ENCODE measurements at regions not wholly inside any gene's neighbourhood (a gene's known extent, or its start where the extent isn't known, plus 50 kb on each side); places are given as distances from the start of the nearest gene placed in this dataset.
"Not testable (repeated sequence)": the region's sequence is repeated elsewhere in the genome, so short reads cannot be mapped to it uniquely, and the experiment has no call there.

DNA sequence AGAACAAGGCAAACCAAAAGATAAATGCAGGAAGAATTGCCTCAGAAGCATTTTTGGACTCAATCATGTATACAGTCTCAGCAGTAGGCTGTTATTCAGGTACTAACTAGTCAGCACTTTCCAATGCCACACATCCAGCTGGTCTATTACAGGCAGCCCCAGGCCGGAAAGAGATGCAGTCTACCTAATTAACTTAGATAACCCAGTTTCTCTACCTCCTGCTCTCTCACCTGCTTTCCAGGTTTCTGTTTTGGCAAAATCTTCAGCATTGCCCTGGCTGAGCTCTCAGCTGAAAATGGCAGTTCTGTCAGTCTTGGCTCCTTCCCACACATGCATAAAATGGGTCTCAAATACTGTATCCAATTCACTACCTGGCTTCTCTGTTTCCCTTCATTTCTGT, 101.3 kb upstream of the UFL1 start:
- peaks cover 0 to 8% (median 4%) of the 10 kb centered on the region in 7 donors for H3K9me3 Mint-ChIP-seq
- no peak overlapping the region for H3K27ac Mint-ChIP-seq
- Histone ChIP-seq H3K27me3 (ENCODE audit: control insufficient read depth, insufficient read depth, low read length) (peaks cover 1% of the 10 kb centered on the region), H3K27ac (ENCODE audit: insufficient read depth, low read length, poor library complexity, severe bottlenecking) (no peak overlapping the region), H3K4me1 (ENCODE audit: control insufficient read depth, insufficient read depth, low read length, poor library complexity, severe bottlenecking) (no peaks in the 10 kb centered on the region), H3K9me3 (ENCODE audit: control insufficient read depth in 2 of 2, low read length in 2 of 2) (peaks cover 3 to 4% of the 10 kb centered on the region in 2 experiments), H3K36me3 (ENCODE audit: control insufficient read depth, insufficient read depth, low read length) (no peaks in the 10 kb centered on the region), H3K4me3 (ENCODE audit: low read depth, low read length) (no peak overlapping the region)
- H3K36me3 Mint-ChIP-seq = no peaks in the 10 kb centered on the region
- DNase-seq (no peak), ATAC-seq (ENCODE audit: low read depth in 2 of 2) (no peak)
- no peak overlapping the region for H3K4me3 Mint-ChIP-seq
- no peaks in the 10 kb centered on the region for H3K27me3 Mint-ChIP-seq
- no peaks in the 10 kb centered on the region for H3K4me1 Mint-ChIP-seq

DNA sequence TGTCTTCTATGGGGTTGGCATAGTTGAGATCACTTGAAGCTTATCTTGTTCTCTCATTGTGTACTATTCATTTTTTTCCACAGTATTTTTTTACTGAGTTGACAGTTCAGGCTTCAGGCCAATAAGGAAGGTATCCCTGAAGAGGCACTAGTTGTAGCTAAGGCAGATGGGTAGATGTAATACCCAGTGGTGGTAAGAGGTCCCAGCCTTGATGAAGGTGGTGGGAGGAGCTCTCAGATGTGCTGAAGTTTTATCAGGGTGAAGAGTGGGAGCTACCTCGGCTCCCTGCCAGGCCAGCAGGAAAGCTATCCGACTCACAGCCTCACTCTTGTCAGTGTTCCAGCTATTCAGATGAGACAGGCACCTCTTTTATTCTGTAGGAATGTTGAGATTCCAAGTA, 87.7 kb upstream of the UFL1 start:
- DNase-seq (no peak), ATAC-seq (ENCODE audit: low read depth in 2 of 2) (no peak)
- no peak overlapping the region for H3K27ac Mint-ChIP-seq
- Histone ChIP-seq H3K4me1 (ENCODE audit: control insufficient read depth, insufficient read depth, low read length, poor library complexity, severe bottlenecking) (no peaks in the 10 kb centered on the region), H3K27ac (ENCODE audit: insufficient read depth, low read length, poor library complexity, severe bottlenecking) (no peak overlapping the region), H3K9me3 (ENCODE audit: control insufficient read depth in 2 of 2, low read length in 2 of 2) (no peaks in the 10 kb centered on the region), H3K27me3 (ENCODE audit: control insufficient read depth, insufficient read depth, low read length) (no peaks in the 10 kb centered on the region), H3K4me3 (ENCODE audit: low read depth, low read length) (no peak overlapping the region), H3K36me3 (ENCODE audit: control insufficient read depth, insufficient read depth, low read length) (no peaks in the 10 kb centered on the region)
- H3K4me3 Mint-ChIP-seq = peak overlapping the region in 1 of 4 donors; percentile 5
- H3K9me3 Mint-ChIP-seq = peaks cover 0 to 42% (median 8%) of the 10 kb centered on the region in 7 donors
- H3K4me1 Mint-ChIP-seq = no peaks in the 10 kb centered on the region
- no peaks in the 10 kb centered on the region for H3K27me3 Mint-ChIP-seq
- no peaks in the 10 kb centered on the region for H3K36me3 Mint-ChIP-seq

DNA sequence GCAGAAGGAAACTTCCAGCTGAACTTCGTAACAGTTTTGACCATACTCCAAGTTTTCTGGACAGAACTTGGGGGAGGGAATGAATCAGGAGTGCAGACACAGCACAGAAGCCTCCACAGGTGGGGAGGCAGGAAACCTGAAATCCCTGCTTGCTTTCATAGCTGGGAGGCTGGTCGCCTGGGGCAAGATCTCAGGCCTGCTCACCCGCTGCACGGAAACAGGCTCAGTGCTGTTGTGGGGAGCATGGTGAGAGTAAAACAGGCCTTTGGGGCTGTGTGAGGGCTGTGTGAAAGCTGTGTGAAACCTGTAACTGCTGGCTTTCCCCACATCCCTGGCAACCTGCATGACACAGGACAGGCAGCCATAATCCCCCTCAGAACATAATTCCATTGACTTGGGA, 85.2 kb upstream of the UFL1 start:
- H3K9me3 ChIP-seq (ENCODE audit: control insufficient read depth in 2 of 2, low read length in 2 of 2) = no peaks in the 10 kb centered on the region
- H3K27me3 Mint-ChIP-seq = no peaks in the 10 kb centered on the region
- H3K4me3 ChIP-seq (ENCODE audit: low read depth, low read length) = no peak overlapping the region
- DNase-seq = no peak
- no peak overlapping the region for H3K27ac Mint-ChIP-seq
- no peak overlapping the region for H3K27ac ChIP-seq (ENCODE audit: insufficient read depth, low read length, poor library complexity, severe bottlenecking)
- no peaks in the 10 kb centered on the region for H3K4me1 ChIP-seq (ENCODE audit: control insufficient read depth, insufficient read depth, low read length, poor library complexity, severe bottlenecking)
- ATAC-seq (ENCODE audit: low read depth in 2 of 2) = no peak
- no peaks in the 10 kb centered on the region for H3K36me3 Mint-ChIP-seq
- peaks cover 0 to 22% (median 12%) of the 10 kb centered on the region in 7 donors for H3K9me3 Mint-ChIP-seq
- no peaks in the 10 kb centered on the region for H3K4me1 Mint-ChIP-seq
- H3K4me3 Mint-ChIP-seq = no peak overlapping the region
- H3K36me3 ChIP-seq (ENCODE audit: control insufficient read depth, insufficient read depth, low read length) = no peaks in the 10 kb centered on the region
- no peaks in the 10 kb centered on the region for H3K27me3 ChIP-seq (ENCODE audit: control insufficient read depth, insufficient read depth, low read length)

DNA sequence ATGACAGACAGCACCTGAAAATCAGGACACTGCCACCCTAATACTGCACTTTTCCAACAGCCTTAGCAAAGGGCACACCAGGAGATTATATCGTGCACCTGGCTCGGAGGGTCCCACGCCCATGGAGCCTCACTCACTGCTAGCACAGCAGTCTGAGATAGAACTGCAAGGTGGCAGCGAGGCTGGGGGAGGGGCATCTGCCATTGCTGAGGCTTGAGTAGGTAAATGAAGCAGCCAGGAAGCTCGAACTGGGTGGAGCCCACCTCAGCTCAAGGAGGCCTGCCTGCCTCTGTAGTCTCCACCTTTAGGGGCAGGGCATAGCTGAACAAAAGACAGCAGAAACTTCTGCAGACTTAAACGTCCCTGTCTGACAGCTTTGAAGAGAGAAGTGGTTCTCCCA, 84.4 kb upstream of the UFL1 start:
- not testable (repeated sequence) for ATAC-seq (ENCODE audit: low read depth in 2 of 2)
- peaks cover 0 to 26% (median 12%) of the 10 kb centered on the region in 7 donors for H3K9me3 Mint-ChIP-seq

DNA sequence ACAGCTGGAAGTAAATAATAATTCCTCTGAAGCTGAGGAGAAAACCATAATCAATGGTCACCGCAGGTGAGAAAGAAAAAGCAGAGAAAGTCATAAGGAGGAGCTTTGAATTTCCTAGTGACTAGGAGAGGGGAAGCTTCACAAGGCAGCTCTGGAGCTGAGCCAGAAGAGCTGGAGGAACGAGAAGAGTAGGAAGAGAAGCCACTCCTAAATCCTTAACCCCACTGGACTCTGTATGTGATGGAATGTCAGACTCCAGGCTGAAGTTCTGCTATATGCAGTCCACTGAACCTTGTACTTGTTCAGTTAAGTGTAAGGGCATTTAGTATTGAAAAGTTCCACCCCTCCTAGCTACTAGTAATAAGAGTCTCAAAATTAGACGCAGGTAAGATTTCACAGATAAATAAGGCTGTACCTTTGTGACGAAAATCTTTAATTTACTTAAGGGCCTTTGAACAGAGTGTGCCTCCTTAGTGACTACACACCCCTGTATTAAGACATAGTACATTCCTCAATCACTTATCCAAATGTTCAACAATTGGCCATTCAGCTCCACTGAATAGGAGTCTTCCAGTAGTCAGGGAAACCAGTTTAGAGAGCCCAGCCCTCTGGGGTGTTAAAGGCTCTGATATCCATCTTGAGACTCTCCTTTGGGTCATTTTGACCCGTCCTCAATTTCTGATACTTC, 71.4 kb upstream of the UFL1 start:
- Histone ChIP-seq H3K9me3 (ENCODE audit: control insufficient read depth in 2 of 2, low read length in 2 of 2) (no peaks in the 10 kb centered on the region), H3K27me3 (ENCODE audit: control insufficient read depth, insufficient read depth, low read length) (no peaks in the 10 kb centered on the region), H3K27ac (ENCODE audit: insufficient read depth, low read length, poor library complexity, severe bottlenecking) (no peak overlapping the region), H3K36me3 (ENCODE audit: control insufficient read depth, insufficient read depth, low read length) (no peaks in the 10 kb centered on the region), H3K4me1 (ENCODE audit: control insufficient read depth, insufficient read depth, low read length, poor library complexity, severe bottlenecking) (no peaks in the 10 kb centered on the region), H3K4me3 (ENCODE audit: low read depth, low read length) (no peak overlapping the region)
- H3K4me3 Mint-ChIP-seq = no peak overlapping the region
- no peaks in the 10 kb centered on the region for H3K36me3 Mint-ChIP-seq
- DNase-seq (no peak), ATAC-seq (ENCODE audit: low read depth in 2 of 2) (no peak)
- peaks cover 8% of the 10 kb centered on the region for H3K27me3 Mint-ChIP-seq
- peaks cover 0 to 9% (median 0%) of the 10 kb centered on the region in 7 donors for H3K9me3 Mint-ChIP-seq
- no peaks in the 10 kb centered on the region for H3K4me1 Mint-ChIP-seq
- H3K27ac Mint-ChIP-seq = no peak overlapping the region

More for the DNA sequence above, 84.4 kb upstream of the UFL1 start:
- H3K27me3 ChIP-seq (ENCODE audit: control insufficient read depth, insufficient read depth, low read length); H3K4me3 Mint-ChIP-seq; H3K36me3 ChIP-seq (ENCODE audit: control insufficient read depth, insufficient read depth, low read length); H3K27me3 Mint-ChIP-seq; H3K36me3 Mint-ChIP-seq; DNase-seq; H3K4me3 ChIP-seq (ENCODE audit: low read depth, low read length); H3K4me1 Mint-ChIP-seq; H3K27ac ChIP-seq (ENCODE audit: insufficient read depth, low read length, poor library complexity, severe bottlenecking); H3K9me3 ChIP-seq (ENCODE audit: control insufficient read depth in 2 of 2, low read length in 2 of 2); H3K4me1 ChIP-seq (ENCODE audit: control insufficient read depth, insufficient read depth, low read length, poor library complexity, severe bottlenecking); H3K27ac Mint-ChIP-seq: not testable (repeated sequence)

DNA sequence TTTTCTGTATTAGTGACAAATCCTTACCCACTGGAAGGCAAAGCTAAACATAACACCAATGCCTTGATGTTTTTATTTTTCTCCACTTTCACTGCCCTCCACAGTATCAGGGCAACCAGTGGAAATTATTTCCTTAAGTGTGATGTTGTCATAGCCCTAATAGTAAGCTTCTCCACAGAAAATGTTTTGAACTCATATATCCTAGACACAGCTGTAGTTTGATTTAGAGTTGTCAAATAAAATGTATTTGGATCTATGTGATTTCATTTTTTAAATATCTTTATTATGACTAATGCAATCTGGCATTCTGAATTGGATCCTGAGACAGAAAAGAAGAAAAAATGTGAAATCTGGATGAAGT, 70.9 kb upstream of the UFL1 start:
- peaks cover 8% of the 10 kb centered on the region for H3K27me3 Mint-ChIP-seq
- no peak overlapping the region for H3K4me3 Mint-ChIP-seq
- Histone ChIP-seq H3K4me1 (ENCODE audit: control insufficient read depth, insufficient read depth, low read length, poor library complexity, severe bottlenecking) (no peaks in the 10 kb centered on the region), H3K27me3 (ENCODE audit: control insufficient read depth, insufficient read depth, low read length) (no peaks in the 10 kb centered on the region), H3K9me3 (ENCODE audit: control insufficient read depth in 2 of 2, low read length in 2 of 2) (no peaks in the 10 kb centered on the region), H3K27ac (ENCODE audit: insufficient read depth, low read length, poor library complexity, severe bottlenecking) (no peak overlapping the region), H3K4me3 (ENCODE audit: low read depth, low read length) (no peak overlapping the region), H3K36me3 (ENCODE audit: control insufficient read depth, insufficient read depth, low read length) (no peaks in the 10 kb centered on the region)
- H3K9me3 Mint-ChIP-seq = peaks cover 0 to 6% (median 0%) of the 10 kb centered on the region in 7 donors
- DNase-seq (no peak), ATAC-seq (ENCODE audit: low read depth in 2 of 2) (no peak)
- no peaks in the 10 kb centered on the region for H3K36me3 Mint-ChIP-seq
- H3K4me1 Mint-ChIP-seq = no peaks in the 10 kb centered on the region
- H3K27ac Mint-ChIP-seq = no peak overlapping the region

DNA sequence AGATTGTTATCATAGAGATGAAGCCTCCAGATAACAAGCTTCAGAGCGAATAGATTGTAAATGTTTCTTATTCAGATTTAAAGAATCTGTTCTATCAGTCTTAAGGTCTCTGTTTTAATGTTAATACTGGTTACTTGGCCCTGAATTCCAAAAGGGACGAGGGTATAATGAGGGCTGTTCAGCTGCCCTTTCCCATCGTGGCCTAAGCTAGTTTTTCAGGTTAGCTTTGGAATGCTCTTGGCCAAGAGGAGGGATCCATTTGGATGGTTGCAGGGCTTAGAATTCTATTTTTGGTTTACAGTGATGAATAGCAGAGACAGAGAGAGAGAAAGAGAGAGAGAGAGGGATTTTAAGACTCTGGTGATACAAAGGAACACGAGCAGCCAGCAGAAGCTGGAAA, 62.8 kb upstream of the UFL1 start:
- Mint-ChIP-seq H3K27me3 (peaks cover 4% of the 10 kb centered on the region), H3K9me3 (peaks cover 0 to 2% (median 0%) of the 10 kb centered on the region in 7 donors), H3K36me3 (no peaks in the 10 kb centered on the region), H3K27ac (no peak overlapping the region), H3K4me3 (no peak overlapping the region), H3K4me1 (no peaks in the 10 kb centered on the region)
- H3K9me3 ChIP-seq (ENCODE audit: control insufficient read depth in 2 of 2, low read length in 2 of 2) = no peaks in the 10 kb centered on the region
- ATAC-seq (ENCODE audit: low read depth in 2 of 2) (no peak), DNase-seq (no peak)
- H3K36me3 ChIP-seq (ENCODE audit: control insufficient read depth, insufficient read depth, low read length) = no peaks in the 10 kb centered on the region
- H3K27ac ChIP-seq (ENCODE audit: insufficient read depth, low read length, poor library complexity, severe bottlenecking) = no peak overlapping the region
- H3K27me3 ChIP-seq (ENCODE audit: control insufficient read depth, insufficient read depth, low read length) = no peaks in the 10 kb centered on the region
- H3K4me3 ChIP-seq (ENCODE audit: low read depth, low read length) = no peak overlapping the region
- no peaks in the 10 kb centered on the region for H3K4me1 ChIP-seq (ENCODE audit: control insufficient read depth, insufficient read depth, low read length, poor library complexity, severe bottlenecking)

DNA sequence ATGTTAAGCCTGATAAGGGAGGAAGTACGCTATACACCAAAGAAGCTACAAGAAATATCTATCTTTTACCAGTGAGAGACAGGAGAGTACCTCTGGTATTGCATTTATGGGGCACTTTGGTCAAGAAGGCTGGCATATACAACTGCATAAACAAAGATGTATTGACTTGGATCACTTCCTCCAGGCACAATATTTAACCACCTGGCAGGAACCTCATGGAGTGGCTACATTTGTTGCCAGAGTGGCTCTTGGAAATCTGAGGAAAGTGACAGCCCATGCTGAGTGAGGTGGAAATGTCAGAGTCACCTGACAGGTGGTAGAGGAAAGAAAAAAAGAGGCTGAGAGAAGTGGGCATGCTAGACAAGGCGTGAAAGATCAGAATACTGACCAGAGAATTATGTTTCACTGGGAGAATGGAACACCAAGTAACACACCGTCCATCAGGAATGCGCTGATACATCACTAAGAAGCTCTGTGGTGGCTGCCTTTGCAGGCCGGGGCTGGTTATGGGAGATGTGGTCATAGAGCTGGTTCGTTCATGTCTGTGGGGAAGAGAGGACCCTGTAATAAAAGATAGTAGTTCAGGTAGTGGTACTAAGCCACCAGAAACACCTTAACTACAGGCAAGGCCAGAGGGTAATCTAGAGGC, 61.4 kb upstream of the UFL1 start:
- H3K4me3 ChIP-seq (ENCODE audit: low read depth, low read length) = no peak overlapping the region
- H3K9me3 ChIP-seq (ENCODE audit: control insufficient read depth in 2 of 2, low read length in 2 of 2) = no peaks in the 10 kb centered on the region
- no peaks in the 10 kb centered on the region for H3K36me3 Mint-ChIP-seq
- no peaks in the 10 kb centered on the region for H3K4me1 ChIP-seq (ENCODE audit: control insufficient read depth, insufficient read depth, low read length, poor library complexity, severe bottlenecking)
- H3K4me1 Mint-ChIP-seq = peaks cover 0 to 2% (median 0%) of the 10 kb centered on the region in 4 donors
- no peak overlapping the region for H3K4me3 Mint-ChIP-seq
- no peaks in the 10 kb centered on the region for H3K27me3 ChIP-seq (ENCODE audit: control insufficient read depth, insufficient read depth, low read length)
- H3K27ac Mint-ChIP-seq = no peak overlapping the region
- peaks cover 0 to 2% (median 0%) of the 10 kb centered on the region in 7 donors for H3K9me3 Mint-ChIP-seq
- no peak overlapping the region for H3K27ac ChIP-seq (ENCODE audit: insufficient read depth, low read length, poor library complexity, severe bottlenecking)
- DNase-seq (no peak), ATAC-seq (ENCODE audit: low read depth in 2 of 2) (no peak)
- no peaks in the 10 kb centered on the region for H3K36me3 ChIP-seq (ENCODE audit: control insufficient read depth, insufficient read depth, low read length)
- H3K27me3 Mint-ChIP-seq = peaks cover 4% of the 10 kb centered on the region

Data from CD4-positive, CD25-positive, alpha-beta regulatory T cell (primary cell).